ENCODE measurements at regions not wholly inside any gene's neighbourhood (a gene's known extent, or its start where the extent isn't known, plus 50 kb on each side); places are given as distances from the start of the nearest gene placed in this dataset.
A peak's percentile ranks its signal among the peaks of the same experiment; 100 is the strongest.

DNA sequence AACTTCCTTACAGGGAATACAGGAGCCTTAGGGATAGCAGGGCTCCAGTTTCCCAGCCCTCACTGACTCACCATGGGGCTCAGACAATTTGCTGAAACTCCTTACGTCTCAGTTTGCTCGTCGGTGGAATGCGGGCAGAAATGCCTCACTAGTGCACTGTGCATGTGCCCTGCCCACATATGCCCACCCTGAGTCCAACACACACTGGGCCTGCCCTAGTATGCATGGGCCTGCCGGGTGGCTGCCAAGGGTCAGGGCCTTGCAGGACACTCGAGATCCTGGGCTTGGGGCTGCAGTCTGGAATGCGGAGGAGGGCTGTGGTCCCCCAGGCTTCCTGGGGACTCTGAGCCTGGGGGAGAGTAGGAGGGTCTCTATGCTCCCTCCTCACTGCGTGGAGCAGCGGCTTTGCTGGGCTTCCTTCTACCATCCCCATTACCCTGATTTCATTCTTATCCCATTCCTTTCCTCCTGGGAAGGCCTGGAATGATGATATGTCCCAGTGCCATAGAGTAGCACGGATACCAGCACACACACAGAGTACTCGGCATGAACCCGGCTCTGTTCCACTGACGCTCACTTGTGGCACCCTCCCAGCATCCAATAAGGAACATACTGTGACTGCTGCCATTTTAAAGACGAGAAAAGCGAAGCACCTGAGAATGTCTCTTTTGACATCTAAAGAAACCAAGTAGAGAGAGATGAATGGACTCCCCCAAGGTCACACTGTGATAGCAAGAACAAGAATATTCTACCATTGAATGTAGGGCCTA lies 124.2 kb downstream of the ASB7 start (continued):
- TF ChIP-seq ZNF331 (CRISPR knock-in tag; IDR thresholded peaks at IDR 0.05; ENCODE audit: low read depth) = no peak

DNA sequence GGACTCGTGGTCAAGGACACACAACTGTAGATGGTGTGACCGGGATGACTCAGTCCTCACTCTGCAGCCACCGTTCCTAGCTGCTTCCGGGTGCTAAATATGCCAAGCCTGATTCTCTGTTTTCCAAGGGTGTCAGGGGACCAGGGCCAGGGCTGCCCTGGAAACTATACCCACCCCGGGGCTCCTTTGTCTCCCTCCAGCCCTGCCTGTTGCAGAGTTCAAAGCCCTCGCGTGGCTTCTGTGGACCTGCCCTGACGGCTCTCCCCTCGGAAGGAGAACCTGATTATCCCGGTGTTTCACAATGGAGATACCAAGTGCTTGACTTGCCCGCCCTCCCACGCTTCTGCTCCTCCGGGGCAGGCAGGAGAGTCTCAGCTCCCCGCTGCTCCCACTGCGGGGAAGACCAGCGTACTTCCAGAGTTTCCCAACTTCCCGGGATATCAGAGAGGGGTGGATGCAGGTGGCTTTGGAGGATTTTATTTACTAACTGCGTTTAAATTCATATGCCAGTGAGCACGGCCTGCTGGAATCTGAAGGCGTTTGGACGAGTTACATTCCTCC lies 125.0 kb downstream of the ASB7 start:
- no peak overlapping the region for H3K4me3 ChIP-seq
- H2AFZ ChIP-seq = 0 out of 2 replicates have a peak overlapping the region, but pooled peaks have one; percentile 3
- H3K27ac ChIP-seq (ENCODE audit: low read depth) = no peak overlapping the region
- Mint-ChIP-seq H3K36me3 (ENCODE audit: low read depth) (no peaks in the 10 kb centered on the region), H3K27me3 (ENCODE audit: insufficient read depth, low read depth, poor library complexity) (no peaks in the 10 kb centered on the region), H3K4me3 (no peak overlapping the region), H3K27ac (no peak overlapping the region), H3K4me1 (peaks cover 7% of the 10 kb centered on the region), H3K9me3 (no peaks in the 10 kb centered on the region)
- 0 out of 2 replicates have a peak, but pooled peaks cover 7% of the 10 kb centered on the region for H3K4me1 ChIP-seq (ENCODE audit: insufficient read depth)
- no peak for TF ChIP-seq POLR2AphosphoS5 (IDR thresholded peaks at IDR 0.05; ENCODE audit: low read depth)
- peak; percentile 8 for DNase-seq (ENCODE audit: low spot score)
- no peaks in the 10 kb centered on the region for H3K79me2 ChIP-seq (replicated peaks; ENCODE audit: insufficient read depth)
- H3K36me3 ChIP-seq (ENCODE audit: insufficient read depth) = no peaks in the 10 kb centered on the region
- no peak overlapping the region for H3K4me2 ChIP-seq
- ATAC-seq = no peak; the same call in 2 of the 3 replicates
- no peaks in the 10 kb centered on the region for H3K27me3 ChIP-seq (ENCODE audit: insufficient read depth)
- H3K9me2 ChIP-seq (ENCODE audit: insufficient read depth) = peaks cover 14% of the 10 kb centered on the region; the same call in 1 of the 2 replicates
- H3F3A ChIP-seq (replicated peaks; ENCODE audit: low read depth) = no peaks in the 10 kb centered on the region
- H4K20me1 ChIP-seq (replicated peaks; ENCODE audit: insufficient read depth) = no peaks in the 10 kb centered on the region

DNA sequence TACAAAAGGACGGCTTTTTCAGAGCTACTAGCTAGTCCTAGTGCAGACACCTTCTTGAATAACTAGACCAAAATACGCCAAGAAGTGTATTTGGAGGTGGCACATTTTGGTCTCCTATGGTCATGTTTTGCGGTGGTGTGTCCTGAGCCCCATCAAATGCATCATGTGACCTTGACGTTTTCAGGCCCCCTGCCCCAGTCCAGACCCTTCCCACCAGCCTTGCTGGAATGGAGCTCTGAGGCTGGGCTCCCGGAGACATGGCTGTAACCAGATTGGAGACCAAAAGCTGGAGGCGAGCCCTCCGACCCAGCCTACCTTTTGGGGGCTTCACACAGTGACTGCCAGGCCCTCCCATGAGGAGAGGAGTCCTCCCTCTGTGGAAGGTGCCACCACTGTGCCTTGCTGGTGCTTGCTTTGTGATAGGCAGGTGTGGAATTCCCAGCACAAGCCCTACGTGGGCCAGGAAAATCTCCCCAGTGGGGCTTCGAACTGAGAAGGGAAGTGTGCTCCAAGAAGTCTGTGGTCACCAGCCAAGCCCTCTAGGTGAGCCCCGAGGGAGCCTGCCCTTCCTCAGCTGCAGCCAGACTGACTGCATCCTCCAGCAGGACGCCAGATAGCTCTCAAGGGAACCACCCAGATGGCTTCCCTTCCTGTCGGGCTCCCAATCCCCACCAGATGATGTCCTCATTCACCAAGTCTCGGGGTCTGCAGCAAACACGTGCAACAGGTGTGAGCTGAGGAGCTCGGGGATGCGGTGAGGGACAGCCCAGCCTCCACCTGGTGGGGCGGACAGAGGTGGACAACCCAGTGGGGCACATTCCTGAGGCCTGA lies 126.2 kb downstream of the ASB7 start:
- no peak overlapping the region for H3K4me2 ChIP-seq
- H3K9me2 ChIP-seq (ENCODE audit: insufficient read depth) = peaks cover 14% of the 10 kb centered on the region; the same call in 1 of the 2 replicates
- H3K4me3 ChIP-seq = no peak overlapping the region
- no peaks in the 10 kb centered on the region for H3K27me3 Mint-ChIP-seq (ENCODE audit: insufficient read depth, low read depth, poor library complexity)
- no peaks in the 10 kb centered on the region for H3K36me3 ChIP-seq (ENCODE audit: insufficient read depth)
- no peaks in the 10 kb centered on the region for H3F3A ChIP-seq (replicated peaks; ENCODE audit: low read depth)
- DNase-seq (ENCODE audit: low spot score) (no peak), ATAC-seq (no peak)
- H4K20me1 ChIP-seq (replicated peaks; ENCODE audit: insufficient read depth) = no peaks in the 10 kb centered on the region
- H3K4me1 Mint-ChIP-seq = peaks cover 7% of the 10 kb centered on the region
- H3K4me3 Mint-ChIP-seq = no peak overlapping the region
- no peak overlapping the region for H2AFZ ChIP-seq
- no peaks in the 10 kb centered on the region for H3K79me2 ChIP-seq (replicated peaks; ENCODE audit: insufficient read depth)
- H3K27ac Mint-ChIP-seq = no peak overlapping the region
- no peak for TF ChIP-seq ZNF331 (CRISPR knock-in tag; IDR thresholded peaks at IDR 0.05; ENCODE audit: low read depth)
- TF ChIP-seq, protein P1, sequence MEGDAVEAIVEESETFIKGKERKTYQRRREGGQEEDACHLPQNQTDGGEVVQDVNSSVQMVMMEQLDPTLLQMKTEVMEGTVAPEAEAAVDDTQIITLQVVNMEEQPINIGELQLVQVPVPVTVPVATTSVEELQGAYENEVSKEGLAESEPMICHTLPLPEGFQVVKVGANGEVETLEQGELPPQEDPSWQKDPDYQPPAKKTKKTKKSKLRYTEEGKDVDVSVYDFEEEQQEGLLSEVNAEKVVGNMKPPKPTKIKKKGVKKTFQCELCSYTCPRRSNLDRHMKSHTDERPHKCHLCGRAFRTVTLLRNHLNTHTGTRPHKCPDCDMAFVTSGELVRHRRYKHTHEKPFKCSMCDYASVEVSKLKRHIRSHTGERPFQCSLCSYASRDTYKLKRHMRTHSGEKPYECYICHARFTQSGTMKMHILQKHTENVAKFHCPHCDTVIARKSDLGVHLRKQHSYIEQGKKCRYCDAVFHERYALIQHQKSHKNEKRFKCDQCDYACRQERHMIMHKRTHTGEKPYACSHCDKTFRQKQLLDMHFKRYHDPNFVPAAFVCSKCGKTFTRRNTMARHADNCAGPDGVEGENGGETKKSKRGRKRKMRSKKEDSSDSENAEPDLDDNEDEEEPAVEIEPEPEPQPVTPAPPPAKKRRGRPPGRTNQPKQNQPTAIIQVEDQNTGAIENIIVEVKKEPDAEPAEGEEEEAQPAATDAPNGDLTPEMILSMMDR (conservative IDR thresholded peaks at IDR 0.05; ENCODE audit: low read depth in 2 of 2) = peak in 1 of 2 experiments; percentile 41; a peak in 2 of 4 replicates
- H3K27ac ChIP-seq (ENCODE audit: low read depth) = no peak overlapping the region
- H3K9me3 Mint-ChIP-seq = no peaks in the 10 kb centered on the region
- no peaks in the 10 kb centered on the region for H3K36me3 Mint-ChIP-seq (ENCODE audit: low read depth)
- H3K27me3 ChIP-seq (ENCODE audit: insufficient read depth) = no peaks in the 10 kb centered on the region
- H3K4me1 ChIP-seq (ENCODE audit: insufficient read depth) = 0 out of 2 replicates have a peak, but pooled peaks cover 7% of the 10 kb centered on the region

Data from GM23338 (cell line).